Heart left ventricle (tissue), 16 donors: ENCODE measurements at regions not wholly inside any gene's neighbourhood (a gene's known extent, or its start where the extent isn't known, plus 50 kb on each side); places are given as distances from the start of the nearest gene placed in this dataset.
A peak's percentile ranks its signal among the peaks of the same experiment; 100 is the strongest.

ENCODE experiments used
- ATAC-seq, 4 donors: fragments of 200-7000 bp; cut with Tn5 transposase; one replicate each; pipeline ENCODE4 v1.9.1; 2020 to 2022; ENCODE audit warnings: moderate library complexity in 4 of 4, mild to moderate bottlenecking in 3 of 4, moderate number of reproducible peaks in 1 of 4
- DNase-seq, 5 donors: peaks; one replicate each; pipeline ENCODE4 v3.0.0-alpha.2; 2020
- H3K27ac ChIP-seq, 12 donors: fragments of 200-600 bp; sonication (generic) in 4 of 12; one replicate each; pipeline versions ENCODE4 v1.5.0 to v1.8.0; 2016 to 2022; ENCODE audit warnings: mild to moderate bottlenecking in 2 of 12
- H3K27me3 ChIP-seq, 9 donors: fragments of 200-600 bp; sonication (generic) in 2 of 9; one replicate each; pipeline versions ENCODE4 v1.5.1 to v1.8.0; 2016 to 2022; ENCODE audit warnings: mild to moderate bottlenecking in 3 of 9
- H3K36me3 ChIP-seq, 9 donors: fragments of 200-600 bp; sonication (generic) in 2 of 9; one replicate each; pipeline versions ENCODE4 v1.5.0 to v1.8.0; 2018 to 2022; ENCODE audit warnings: mild to moderate bottlenecking in 2 of 9
- H3K4me1 ChIP-seq, 12 donors: fragments of 200-600 bp; sonication (generic) in 4 of 12; one replicate each; pipeline versions ENCODE4 v1.5.0 to v1.8.0; 2016 to 2022; ENCODE audit warnings: mild to moderate bottlenecking in 3 of 12
- H3K4me3 ChIP-seq, 12 donors: fragments of 200-600 bp; sonication (generic) in 4 of 12; one replicate each; pipeline versions ENCODE4 v1.5.0 to v1.8.0; 2017 to 2022; ENCODE audit warnings: mild to moderate bottlenecking in 9 of 12, moderate library complexity in 4 of 12
- H3K9me3 ChIP-seq, 12 donors: fragments of 200-600 bp; sonication (generic) in 4 of 12; one replicate each; pipeline versions ENCODE4 v1.5.0 to v1.8.0; 2016 to 2022; ENCODE audit warnings: mild to moderate bottlenecking in 1 of 12
- POLR2A ChIP-seq, 2 donors: fragments of 450-650 bp; IDR thresholded peaks; one replicate each; pipeline ENCODE4 v1.6.1; 2017; ENCODE audit warnings: antibody characterized with exemption in 2 of 2, mild to moderate bottlenecking in 2 of 2, moderate library complexity in 2 of 2
- WGBS, 4 donors: extraction: QIAGEN DNeasy Blood & Tissue Kit in 2 of 4; methylation state at CpG; one replicate each; pipeline versions ENCODE4 v1.1.5 to v1.1.7; 2013 to 2018; 5-methylcytosine and 5-hydroxymethylcytosine counted together
- intact Hi-C, 10 donors: fragments of 100-400 bp; cut with DNase I; formaldehyde crosslinking; loops; one replicate each; pipeline versions ENCODE4 v1.11.1 to v1.14.2; 2022
- TF ChIP-seq, protein P1 (sequence below), 12 donors: fragments of 200-600 bp; sonication (generic) in 4 of 12; IDR thresholded peaks; one replicate each; pipeline versions ENCODE4 v1.5.0 to v1.8.0; 2018 to 2022; ENCODE audit warnings: antibody characterized with exemption in 12 of 12, mild to moderate bottlenecking in 5 of 12
- donor health status: ischemic (EF 13 %, LVEDD 7.1; RV severe dilation, severe dysfunction).
- donor health status: healthy with polysubstance abuse.
- donor health status: DM: no; HTN: yes; CAD: no.
- donor health status: DM: no; HTN: no; CAD: no.
- donor health status: ischemic (EF 25% LVEDD 6.9; RV normal size, moderate dysfunction).
- donor health status: ischemic (EF 25% LVEDD 5.7; RV mildly dilated, moderate dysfunction).
- donor health status: healthy.
- donor health status: DM: yes; HTN: yes; CAD: no.
- donor health status: ischemic (EF 35%, LVEDD 5.7; RV mildly dilated, moderate dysfunction).
- donor health status: nonischemic (EF 11% LVEDD 7.7; RV severe dilation, severe dysfunction).
- donor health status: DM: yes; HTN: yes; CAD: no.
- donor health status: PGD.
- donor health status: ischemic (EF 29% LVEDD 5.4; RV normal size, mild dysfunction).
- donor health status: nonischemic (EF 23%, LVEDD 6.1; RV moderate dilation, normal function).

DNA sequence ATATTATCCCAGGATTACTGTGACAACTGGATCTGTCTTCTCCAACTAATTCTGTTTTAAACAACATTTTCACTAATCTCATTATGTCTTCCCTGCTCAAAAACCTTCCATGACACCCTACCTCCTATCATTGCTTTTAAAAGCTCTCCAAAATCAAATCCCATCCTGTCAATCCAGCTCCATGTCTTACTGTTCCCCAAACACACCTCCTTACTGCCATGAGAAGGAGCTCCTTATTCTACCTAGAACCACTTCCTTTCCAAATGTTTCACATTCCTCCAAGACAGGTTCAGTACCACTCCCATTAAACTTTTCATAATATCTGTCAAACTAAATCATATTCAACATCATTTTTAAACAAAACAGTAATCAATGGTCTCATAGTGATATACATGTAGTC lies 66.9 kb upstream of the WDR17 start:
- H3K36me3 ChIP-seq, result no peaks in the 10 kb centered on the region
- H3K9me3 ChIP-seq, result no peaks in the 10 kb centered on the region
- H3K4me1 ChIP-seq, result peaks cover 0 to 20% (median 4%) of the 10 kb centered on the region in 12 donors
- peaks cover 3 to 28% (median 16%) of the 10 kb centered on the region in 9 donors for H3K27me3 ChIP-seq
- intact Hi-C loops, result no loop called here
- ATAC-seq (no peak), DNase-seq (no peak)
- no peak overlapping the region for H3K27ac ChIP-seq
- no peak overlapping the region for H3K4me3 ChIP-seq
- TF ChIP-seq, protein P1, sequence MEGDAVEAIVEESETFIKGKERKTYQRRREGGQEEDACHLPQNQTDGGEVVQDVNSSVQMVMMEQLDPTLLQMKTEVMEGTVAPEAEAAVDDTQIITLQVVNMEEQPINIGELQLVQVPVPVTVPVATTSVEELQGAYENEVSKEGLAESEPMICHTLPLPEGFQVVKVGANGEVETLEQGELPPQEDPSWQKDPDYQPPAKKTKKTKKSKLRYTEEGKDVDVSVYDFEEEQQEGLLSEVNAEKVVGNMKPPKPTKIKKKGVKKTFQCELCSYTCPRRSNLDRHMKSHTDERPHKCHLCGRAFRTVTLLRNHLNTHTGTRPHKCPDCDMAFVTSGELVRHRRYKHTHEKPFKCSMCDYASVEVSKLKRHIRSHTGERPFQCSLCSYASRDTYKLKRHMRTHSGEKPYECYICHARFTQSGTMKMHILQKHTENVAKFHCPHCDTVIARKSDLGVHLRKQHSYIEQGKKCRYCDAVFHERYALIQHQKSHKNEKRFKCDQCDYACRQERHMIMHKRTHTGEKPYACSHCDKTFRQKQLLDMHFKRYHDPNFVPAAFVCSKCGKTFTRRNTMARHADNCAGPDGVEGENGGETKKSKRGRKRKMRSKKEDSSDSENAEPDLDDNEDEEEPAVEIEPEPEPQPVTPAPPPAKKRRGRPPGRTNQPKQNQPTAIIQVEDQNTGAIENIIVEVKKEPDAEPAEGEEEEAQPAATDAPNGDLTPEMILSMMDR (IDR thresholded peaks at IDR 0.05), result no peak
- no peak for TF ChIP-seq POLR2A (IDR thresholded peaks at IDR 0.05)

DNA sequence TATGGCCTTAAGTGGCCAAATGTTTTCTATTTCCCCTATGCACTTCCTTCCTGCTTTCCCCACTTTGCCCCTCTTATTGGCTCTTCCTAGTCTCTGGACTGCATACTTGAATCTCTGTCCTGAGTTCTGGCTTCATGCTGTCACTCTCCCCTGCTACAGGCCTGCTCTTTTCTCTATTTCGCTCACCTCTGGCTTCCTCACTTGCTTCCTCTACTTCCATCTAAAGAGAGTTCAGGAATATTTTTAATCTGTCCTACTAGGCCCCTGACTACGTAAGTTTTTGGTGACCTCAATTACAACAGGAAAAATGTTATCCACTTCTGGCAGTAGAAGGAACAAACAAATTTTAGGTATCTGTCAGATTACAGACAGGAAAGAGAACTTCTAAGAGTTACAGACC lies 65.7 kb upstream of the WDR17 start:
- DNase-seq (no peak), ATAC-seq (no peak)
- H3K4me3 ChIP-seq, result no peak overlapping the region
- WGBS, 4 donors, result 78 to 90% (median 83%) methylated on average over 2 of the region's 2 CpGs
- peaks cover 0 to 20% (median 4%) of the 10 kb centered on the region in 12 donors for H3K4me1 ChIP-seq
- TF ChIP-seq POLR2A (IDR thresholded peaks at IDR 0.05), result no peak
- TF ChIP-seq, protein P1 (IDR thresholded peaks at IDR 0.05), result no peak
- no peaks in the 10 kb centered on the region for H3K9me3 ChIP-seq
- peaks cover 3 to 28% (median 16%) of the 10 kb centered on the region in 9 donors for H3K27me3 ChIP-seq
- peak overlapping the region in 1 of 12 donors; percentile 77 for H3K27ac ChIP-seq
- intact Hi-C loops, result no loop called here
- H3K36me3 ChIP-seq, result no peaks in the 10 kb centered on the region

DNA sequence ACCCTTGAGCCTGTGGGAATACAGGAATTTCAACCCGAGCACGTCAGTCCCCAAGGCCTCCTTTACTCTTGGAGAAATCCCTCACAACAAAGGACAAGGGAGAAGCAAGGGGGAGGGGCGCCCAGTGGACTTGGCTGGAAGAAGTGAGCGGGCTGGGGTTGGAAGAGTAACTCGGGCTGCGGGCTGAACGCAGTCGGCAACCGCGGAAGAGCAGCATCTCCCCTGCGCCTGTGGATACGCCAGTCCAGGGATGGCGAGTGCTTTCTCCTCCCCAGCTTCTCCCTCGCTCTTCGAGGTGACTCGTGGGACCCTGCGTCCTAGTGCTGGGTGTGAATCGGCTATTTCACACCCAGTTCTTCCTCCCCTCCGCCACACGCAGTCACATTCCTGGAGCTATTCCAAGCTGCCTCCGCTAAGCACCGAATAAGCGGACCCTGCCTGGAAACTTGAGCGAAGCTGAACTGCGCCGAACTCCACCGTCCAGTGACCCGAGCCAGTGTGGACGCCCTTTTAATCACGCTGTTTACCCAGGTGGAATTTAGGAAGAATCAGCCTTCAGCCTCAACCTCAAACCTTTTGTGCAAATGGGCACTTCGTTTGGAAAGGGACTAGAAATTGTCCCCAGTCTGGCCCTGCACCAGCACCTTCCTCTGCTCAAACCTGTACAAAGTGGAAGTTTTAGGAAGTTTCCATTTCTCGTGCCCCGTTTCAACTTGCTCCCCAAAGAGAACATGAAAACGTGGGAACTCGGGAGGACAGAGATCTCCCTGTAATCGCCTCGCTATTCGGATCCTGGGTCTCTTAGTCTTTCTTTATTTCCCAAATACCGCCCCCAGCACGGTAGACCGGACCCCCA lies 64.3 kb upstream of the WDR17 start:
- peaks cover 3 to 28% (median 16%) of the 10 kb centered on the region in 9 donors for H3K27me3 ChIP-seq

More for the DNA sequence above, 64.3 kb upstream of the WDR17 start:
- WGBS, 4 donors, result 2 to 4% (median 3%) methylated on average over 36 to 41 of the region's 41 CpGs
- ATAC-seq (peak in 3 of 4 donors; percentile 22 to 42 (median 29)), DNase-seq (peak in 4 of 5 donors; percentile 15 to 48 (median 22))
- Histone ChIP-seq H3K4me1 (peaks cover 0 to 20% (median 4%) of the 10 kb centered on the region in 12 donors), H3K9me3 (no peaks in the 10 kb centered on the region), H3K27ac (peak overlapping the region in 1 of 12 donors; percentile 77), H3K4me3 (peak overlapping the region; percentile 12 to 61 (median 47)), H3K36me3 (no peaks in the 10 kb centered on the region)
- intact Hi-C loops, result no loop called here
- TF ChIP-seq, protein P1 (IDR thresholded peaks at IDR 0.05), result no peak
- TF ChIP-seq POLR2A (IDR thresholded peaks at IDR 0.05), result no peak
